Hypothalamus (tissue), 51 donors: ENCODE measurements at regions not wholly inside any gene's neighbourhood (a gene's known extent, or its start where the extent isn't known, plus 50 kb on each side); places are given as distances from the start of the nearest gene placed in this dataset.
"Not testable (repeated sequence)": the region's sequence is repeated elsewhere in the genome, so short reads cannot be mapped to it uniquely, and the experiment has no call there.

Source experiments
- DNase-seq, 51 donors: peaks; one replicate each; lab custom pipeline; 2025; lab: John Stamatoyannopoulos, UW

DNA sequence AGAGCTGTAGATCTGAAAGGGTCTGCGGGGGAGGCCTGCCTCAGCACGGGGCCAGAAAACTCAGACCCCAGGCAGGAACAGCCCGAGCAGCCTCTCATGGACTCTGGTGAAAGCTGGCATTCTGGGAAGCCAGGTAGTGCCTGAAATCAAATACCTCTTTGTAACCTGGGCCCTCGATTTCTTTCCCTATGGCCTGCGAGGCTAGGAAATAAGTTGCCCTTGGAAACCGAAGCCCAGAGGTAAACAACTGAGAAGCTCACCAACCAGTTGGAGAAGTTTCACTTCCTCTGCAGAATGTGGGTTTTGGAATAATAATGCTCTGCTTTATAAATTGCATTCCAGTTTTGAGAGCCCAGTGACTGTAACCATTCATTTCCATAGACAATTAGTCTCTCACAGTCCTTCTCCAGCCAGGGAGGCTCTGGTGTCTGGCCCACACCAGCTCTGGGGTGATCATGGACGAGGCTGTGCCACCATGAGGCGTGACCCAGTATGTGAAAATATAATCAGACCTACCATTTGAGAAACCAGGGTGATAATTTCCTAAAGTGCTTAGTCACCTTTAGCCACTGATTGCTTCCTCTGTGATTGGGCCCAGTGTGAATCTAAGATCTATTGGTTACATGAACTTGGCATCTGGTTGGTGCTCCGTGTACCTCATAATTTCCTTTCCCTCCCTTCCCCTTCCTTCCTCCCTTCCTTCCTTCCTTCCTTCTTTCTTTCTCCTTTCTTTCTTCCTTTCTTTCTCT lies 133.1 kb upstream of the PELI1 start:
- peak in 15 of 51 donors; percentile 3 to 58 (median 22) for DNase-seq

- not testable (repeated sequence) for DNase-seq
Measured at GRCh38 chr2:64280812-64281211, 136.6 kb upstream of the PELI1 start.

- no peak for DNase-seq
Measured at GRCh38 chr2:64283006-64283570, 138.9 kb upstream of the PELI1 start.

DNA sequence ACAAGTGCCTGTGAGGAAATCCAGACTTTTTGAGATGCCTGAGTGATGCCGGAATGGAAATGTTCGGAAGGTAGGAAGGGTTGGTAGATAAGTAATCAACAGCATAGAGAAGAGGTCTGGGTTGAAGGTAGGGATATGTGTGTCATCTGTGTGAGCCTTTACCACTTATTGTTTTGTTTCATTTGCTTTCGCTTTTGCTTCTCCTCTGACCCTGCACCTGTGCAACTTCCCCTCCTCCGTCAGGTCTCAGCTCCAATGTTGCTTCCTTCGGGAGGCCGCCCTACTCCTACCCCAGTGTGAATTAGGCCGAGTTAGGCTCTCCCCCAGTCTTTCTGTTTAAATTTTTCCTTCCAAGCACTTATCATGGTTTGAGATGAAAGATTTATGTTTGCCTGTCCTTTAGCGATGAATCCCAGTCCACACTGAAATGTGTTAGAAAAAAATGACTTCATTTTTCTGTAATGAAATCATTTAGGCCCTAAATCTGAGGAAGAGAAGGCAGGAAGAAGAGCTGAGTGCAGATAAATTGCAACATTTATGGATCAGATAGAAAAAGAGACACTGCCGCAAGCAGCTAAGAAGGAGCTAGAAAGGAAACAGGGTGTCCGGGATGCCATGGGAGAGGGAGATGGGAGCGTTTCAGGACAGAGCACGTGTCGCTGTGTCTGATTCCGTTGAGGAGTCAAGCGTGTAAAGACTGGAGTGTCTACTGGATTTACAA lies 139.6 kb upstream of the PELI1 start:
- no peak for DNase-seq

DNA sequence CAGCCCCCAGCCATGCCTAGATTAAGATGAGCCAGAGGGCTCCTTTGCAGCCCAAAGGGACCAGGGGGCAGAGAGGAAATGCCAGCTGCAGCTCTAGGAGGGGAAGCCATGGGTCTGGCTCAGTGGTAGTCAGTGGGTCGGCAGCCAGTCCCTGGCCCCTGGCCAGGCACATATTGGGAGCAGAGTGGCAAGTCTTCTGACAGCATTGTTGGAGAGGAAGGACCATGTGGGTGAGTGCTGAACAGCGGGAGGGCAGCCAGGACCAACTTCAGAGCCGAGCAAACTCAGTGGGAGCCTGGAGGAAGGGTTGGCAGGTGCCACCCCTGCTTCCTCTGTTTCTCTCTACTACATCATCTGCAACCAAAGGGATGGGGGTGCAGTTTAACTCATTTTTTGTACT lies 140.5 kb upstream of the PELI1 start:
- DNase-seq: peak in 28 of 51 donors; percentile 5 to 68 (median 38)

DNA sequence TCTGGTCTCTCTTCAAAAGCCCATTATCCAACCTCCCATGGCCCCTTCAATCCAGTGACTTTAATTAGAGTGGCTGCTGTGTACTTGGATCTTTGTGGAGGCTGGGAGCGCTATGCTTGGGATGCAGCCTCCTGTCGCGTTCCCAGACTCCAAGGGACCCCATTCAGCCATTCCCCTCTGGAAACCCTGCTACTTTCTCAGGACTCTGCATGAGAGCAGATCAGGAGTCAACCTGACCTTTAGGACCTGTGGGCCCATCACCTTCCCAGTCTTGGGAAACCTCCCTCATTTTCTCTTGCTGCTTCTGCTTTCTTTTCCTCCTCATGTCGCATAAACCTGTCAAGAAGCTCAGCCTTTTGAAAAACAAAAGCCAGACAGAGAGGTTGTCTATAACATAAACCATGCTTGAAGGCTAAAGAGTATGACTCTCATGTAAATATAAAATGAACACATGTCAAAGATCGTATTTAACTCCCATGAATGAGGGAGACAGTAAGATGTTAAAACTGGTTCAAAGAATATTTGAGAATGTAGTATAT lies 143.1 kb upstream of the PELI1 start:
- DNase-seq: no peak

DNA sequence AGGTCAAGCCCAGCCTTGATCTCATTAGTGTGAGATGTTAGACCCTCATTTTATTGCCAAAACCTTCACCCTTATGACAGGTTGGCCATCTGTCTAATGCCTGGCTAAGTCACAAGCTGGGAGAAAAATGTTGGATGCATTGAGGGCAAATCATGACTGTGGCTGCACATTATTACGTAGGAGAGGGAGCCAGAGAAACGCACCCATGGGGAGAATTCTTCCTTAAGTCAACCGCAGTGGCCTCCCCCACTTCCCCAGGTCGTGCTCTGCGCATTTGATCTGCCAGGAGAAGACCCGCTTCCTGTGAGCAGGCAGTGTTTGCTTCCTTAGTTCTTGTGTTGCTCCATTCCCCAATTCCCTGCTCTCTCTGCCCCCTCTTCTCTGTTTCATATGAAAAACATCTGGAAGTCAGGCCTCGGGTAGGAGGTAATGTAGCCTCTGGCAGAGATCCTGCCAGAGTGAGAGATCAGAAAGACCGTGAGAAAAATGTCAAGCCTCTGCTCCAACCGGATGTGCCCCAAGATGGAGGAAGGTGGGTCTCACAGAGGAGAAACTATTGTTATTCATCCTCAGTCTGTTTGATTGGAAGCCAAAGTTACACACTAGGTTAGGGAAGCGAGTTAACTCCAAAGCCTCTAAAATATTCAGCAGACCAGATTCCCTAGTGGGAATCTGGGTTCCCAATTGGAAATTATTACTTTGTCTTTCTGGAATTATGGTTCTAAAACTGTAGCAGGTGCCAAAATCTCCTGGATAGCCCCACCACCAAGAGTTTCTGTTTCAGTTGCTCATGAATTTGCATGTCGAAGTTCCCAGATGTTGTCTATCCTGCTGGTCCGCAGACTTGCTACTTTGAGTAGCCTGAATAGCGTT lies 144.3 kb upstream of the PELI1 start:
- DNase-seq: no peak

- no peak for DNase-seq
Measured at GRCh38 chr2:64289251-64289650, 145.0 kb upstream of the PELI1 start.

- no peak for DNase-seq
Measured at GRCh38 chr2:64289737-64290136, 145.5 kb upstream of the PELI1 start.

- no peak for DNase-seq
Measured at GRCh38 chr2:64291181-64291580, 147.0 kb upstream of the PELI1 start.

DNA sequence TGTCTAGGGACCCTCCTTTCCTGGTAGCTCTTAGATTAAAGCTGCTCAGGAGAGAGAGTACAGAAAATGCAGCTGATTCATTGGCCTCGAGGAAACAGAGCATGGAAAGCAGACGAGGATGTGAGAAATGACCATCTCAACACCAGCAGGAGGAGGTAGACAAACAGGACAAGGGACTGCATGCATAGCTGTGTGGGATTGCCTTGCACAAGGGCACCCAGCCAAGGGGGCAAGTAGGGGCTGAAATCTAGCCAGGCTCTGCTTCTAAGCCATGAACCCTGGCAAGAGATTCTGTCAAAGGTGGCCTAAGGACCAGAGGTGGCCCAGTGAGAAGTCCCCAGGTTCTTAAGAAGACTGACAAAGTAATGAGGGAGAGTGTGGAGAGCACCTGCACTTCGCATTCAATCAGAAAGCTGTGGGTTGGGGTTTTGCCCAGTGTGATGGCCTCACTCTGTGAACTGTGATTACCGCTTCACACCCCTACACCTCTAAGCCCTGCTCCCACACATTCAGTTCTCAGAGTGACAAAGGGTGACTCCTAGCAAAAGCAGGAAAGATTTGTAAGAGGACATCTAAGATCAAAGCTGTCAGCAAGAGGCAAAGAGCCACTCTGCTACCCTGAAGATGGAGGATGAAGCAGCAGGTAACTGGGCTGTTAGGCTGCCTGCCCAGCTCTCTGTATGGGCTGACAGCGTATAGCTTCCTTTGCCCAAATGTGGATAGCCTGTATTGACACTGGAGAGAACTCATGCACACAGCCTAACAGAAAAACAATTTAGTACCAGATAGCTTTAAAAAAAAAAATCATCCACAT lies 151.3 kb upstream of the PELI1 start:
- DNase-seq: peak in 1 of 51 donors; percentile 22

GRCh38 chr2:64296140-64296480 lies 151.9 kb upstream of the PELI1 start:
- peak in 22 of 51 donors; percentile 11 to 77 (median 28) for DNase-seq

GRCh38 chr2:64296695-64297346 lies 152.6 kb upstream of the PELI1 start:
- DNase-seq: no peak

DNA sequence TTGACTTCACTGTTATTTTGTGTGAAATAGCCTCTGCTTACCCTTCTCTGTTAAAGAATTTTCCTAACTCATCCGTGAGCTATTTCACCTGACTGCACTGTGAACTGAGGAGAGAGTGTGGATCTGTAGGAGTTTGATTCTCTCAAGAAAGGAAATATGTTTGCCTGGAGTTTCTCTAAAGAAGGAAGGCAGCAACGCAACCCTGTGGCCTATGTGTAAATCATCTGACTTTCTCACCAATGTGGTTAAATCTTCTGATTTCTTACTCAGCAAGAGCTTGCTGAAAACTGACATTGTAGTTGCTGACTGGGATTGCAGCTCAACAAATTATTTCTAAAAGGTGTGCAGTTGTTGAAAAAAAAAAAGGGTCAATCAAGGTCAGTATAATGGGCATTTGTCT lies 153.9 kb upstream of the PELI1 start:
- DNase-seq: no peak

- DNase-seq: no peak
Measured at GRCh38 chr2:64300066-64300465, 153.9 kb upstream of the LGALSL start.

DNA sequence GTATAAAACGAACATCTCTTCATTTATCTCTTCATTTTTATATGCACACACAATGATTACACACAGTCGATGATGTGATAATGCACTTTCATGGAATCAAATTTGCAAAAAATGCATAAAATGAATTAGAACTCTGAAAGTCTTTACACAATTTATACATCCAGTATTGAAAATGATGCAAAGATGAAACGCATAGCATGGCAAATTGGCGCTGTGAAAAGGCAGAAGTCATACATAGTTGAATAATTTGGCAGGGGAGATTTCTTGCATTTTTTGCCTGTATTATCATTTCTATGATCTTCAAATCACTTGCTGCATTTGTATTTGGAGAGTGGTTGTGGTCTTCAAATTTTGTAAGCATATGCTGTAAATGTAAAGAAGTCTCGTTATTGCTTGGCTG lies 150.7 kb upstream of the LGALSL start:
- DNase-seq: no peak

- DNase-seq: no peak
Measured at GRCh38 chr2:64307421-64307820, 146.5 kb upstream of the LGALSL start.

- no peak for DNase-seq
Measured at GRCh38 chr2:64311191-64311910, 142.6 kb upstream of the LGALSL start.
